ENCODE measurements at regions not wholly inside any gene's neighbourhood (a gene's known extent, or its start where the extent isn't known, plus 50 kb on each side); places are given as distances from the start of the nearest gene placed in this dataset.

GRCh38 chr2:53131416-53131815 is 636.2 kb upstream of the CHAC2 start (continued):
- TF ChIP-seq REST (IDR thresholded peaks at IDR 0.05): no peak
- no peak for TF ChIP-seq POLR2AphosphoS2 (conservative IDR thresholded peaks at IDR 0.05; ENCODE audit: low read length)
- no peak for TF ChIP-seq CHD2 (IDR thresholded peaks at IDR 0.05; ENCODE audit: low read length, partially characterized antibody)
- TF ChIP-seq EHMT2 (IDR thresholded peaks at IDR 0.05; ENCODE audit: low read depth): no peak
- no peak for TF ChIP-seq MAFK (IDR thresholded peaks at IDR 0.05; ENCODE audit: partially characterized antibody)

GRCh38 chr2:53130441-53130943 is 637.1 kb upstream of the CHAC2 start:
- POLR2A ChIA-PET: no interaction called here

GRCh38 chr2:53129851-53130250 is 637.8 kb upstream of the CHAC2 start:
- Histone ChIP-seq H3K9me3 (no peaks in the 10 kb centered on the region), H3K4me3 (no peak overlapping the region), H3K4me2 (no peak overlapping the region), H3K27ac (no peak overlapping the region), H3K4me1 (peaks cover 5% of the 10 kb centered on the region; the same call in 1 of the 3 replicates)
- 39% methylated on average over 1 of the region's 1 CpG for WGBS (ENCODE audit: missing lambda C conversion rate)
- POLR2A ChIA-PET: no interaction called here
- CTCF ChIA-PET: no interaction called here
- ATAC-seq (no peak), FAIRE-seq (no peak), DNase-seq (ENCODE audit: low read depth in 1 of 2, low spot score in 1 of 2) (no peak)
- TF ChIP-seq POLR2AphosphoS2 (conservative IDR thresholded peaks at IDR 0.05; ENCODE audit: low read length) (no peak), CEBPB (IDR thresholded peaks at IDR 0.05) (0 out of 4 replicates have a peak, but pooled peaks of 1 of the 2 experiments have one; percentile 8)

More at GRCh38 chr2:53130441-53130943, 637.1 kb upstream of the CHAC2 start:
- FAIRE-seq: no peak
- H3K4me1 ChIP-seq: peaks cover 5% of the 10 kb centered on the region; the same call in 1 of the 3 replicates
- 53% methylated on average over 5 of the region's 5 CpGs for WGBS (ENCODE audit: missing lambda C conversion rate)
- H3K27ac ChIP-seq: no peak overlapping the region
- DNase-seq (ENCODE audit: low read depth in 1 of 2, low spot score in 1 of 2): no peak
- no peak for ATAC-seq
- H3K9me3 ChIP-seq: no peaks in the 10 kb centered on the region
- H3K4me2 ChIP-seq: no peak overlapping the region
- CTCF ChIA-PET: no interaction called here
- TF ChIP-seq FOSL2 (IDR thresholded peaks at IDR 0.05) (no peak), FOSL2 (CRISPR knock-in tag; IDR thresholded peaks at IDR 0.05) (no peak), CBX2 (IDR thresholded peaks at IDR 0.05; ENCODE audit: borderline replicate concordance, low read depth) (no peak), ZNF302 (CRISPR knock-in tag; IDR thresholded peaks at IDR 0.05) (no peak), PHF8 (IDR thresholded peaks at IDR 0.05; ENCODE audit: borderline replicate concordance, low read depth) (no peak), HMGXB4 (CRISPR knock-in tag; IDR thresholded peaks at IDR 0.05; ENCODE audit: borderline replicate concordance) (no peak), FOXS1 (CRISPR knock-in tag; IDR thresholded peaks at IDR 0.05) (no peak), SMC3 (IDR thresholded peaks at IDR 0.05) (no peak), TP53 (CRISPR knock-in tag; IDR thresholded peaks at IDR 0.05) (no peak), RARB (CRISPR knock-in tag; IDR thresholded peaks at IDR 0.05) (no peak), RNF2 (IDR thresholded peaks at IDR 0.05; ENCODE audit: borderline replicate concordance, low read depth) (no peak), RFX5 (IDR thresholded peaks at IDR 0.05) (no peak), KDM1A (IDR thresholded peaks at IDR 0.05; ENCODE audit: low read depth) (no peak), JUNB (IDR thresholded peaks at IDR 0.05) (no peak)
- no peak overlapping the region for H3K4me3 ChIP-seq

Measured in A549 (cell line).